ENCODE measurements at regions not wholly inside any gene's neighbourhood (a gene's known extent, or its start where the extent isn't known, plus 50 kb on each side); places are given as distances from the start of the nearest gene placed in this dataset.

DNA sequence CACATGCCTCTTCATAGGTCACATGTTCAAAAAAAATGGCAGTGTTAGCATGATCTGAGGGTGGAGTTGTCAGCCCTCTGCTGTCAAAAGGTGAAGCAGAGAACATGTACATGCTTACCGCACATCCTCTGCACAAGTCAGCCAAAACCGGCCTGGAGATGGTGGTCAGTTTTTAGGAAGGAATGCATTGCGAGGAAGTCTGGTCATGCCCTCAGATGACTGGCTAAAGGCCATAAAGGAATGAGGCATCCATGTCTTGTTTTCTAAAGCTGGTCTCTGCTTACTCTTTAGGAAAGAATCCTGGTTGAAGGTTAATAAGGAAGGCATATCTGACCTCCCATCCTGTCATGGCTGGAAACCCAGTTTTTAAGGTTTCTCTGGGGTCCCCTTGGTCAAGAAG, 292.0 kb upstream of the CCDC54 start:
- no peak for TF ChIP-seq POLR2A (IDR thresholded peaks at IDR 0.05)
- TF ChIP-seq, protein P1, sequence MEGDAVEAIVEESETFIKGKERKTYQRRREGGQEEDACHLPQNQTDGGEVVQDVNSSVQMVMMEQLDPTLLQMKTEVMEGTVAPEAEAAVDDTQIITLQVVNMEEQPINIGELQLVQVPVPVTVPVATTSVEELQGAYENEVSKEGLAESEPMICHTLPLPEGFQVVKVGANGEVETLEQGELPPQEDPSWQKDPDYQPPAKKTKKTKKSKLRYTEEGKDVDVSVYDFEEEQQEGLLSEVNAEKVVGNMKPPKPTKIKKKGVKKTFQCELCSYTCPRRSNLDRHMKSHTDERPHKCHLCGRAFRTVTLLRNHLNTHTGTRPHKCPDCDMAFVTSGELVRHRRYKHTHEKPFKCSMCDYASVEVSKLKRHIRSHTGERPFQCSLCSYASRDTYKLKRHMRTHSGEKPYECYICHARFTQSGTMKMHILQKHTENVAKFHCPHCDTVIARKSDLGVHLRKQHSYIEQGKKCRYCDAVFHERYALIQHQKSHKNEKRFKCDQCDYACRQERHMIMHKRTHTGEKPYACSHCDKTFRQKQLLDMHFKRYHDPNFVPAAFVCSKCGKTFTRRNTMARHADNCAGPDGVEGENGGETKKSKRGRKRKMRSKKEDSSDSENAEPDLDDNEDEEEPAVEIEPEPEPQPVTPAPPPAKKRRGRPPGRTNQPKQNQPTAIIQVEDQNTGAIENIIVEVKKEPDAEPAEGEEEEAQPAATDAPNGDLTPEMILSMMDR (IDR thresholded peaks at IDR 0.05), result no peak

All from uterus (tissue), 2 donors.